NT2/D1 (cell line): ENCODE measurements at regions not wholly inside any gene's neighbourhood (a gene's known extent, or its start where the extent isn't known, plus 50 kb on each side); places are given as distances from the start of the nearest gene placed in this dataset.

Source experiments
- DNase-seq: peaks from one replicate; pipeline ENCODE4 v3.0.0-alpha.2; 2011; ENCODE audit warnings: low read depth, low spot score
- H3K27me3 ChIP-seq: 2 replicates; pipeline ENCODE4 v1.6.0; 2011; ENCODE audit warnings: mild to moderate bottlenecking; ENCODE audit not compliant: insufficient read length, insufficient read depth
- H3K36me3 ChIP-seq: 2 replicates; pipeline ENCODE4 v1.6.1; 2011; ENCODE audit warnings: mild to moderate bottlenecking, low read length, mixed read lengths; ENCODE audit not compliant: insufficient read depth, insufficient read length
- H3K4me1 ChIP-seq: 2 replicates; pipeline ENCODE4 v1.5.1; 2011; ENCODE audit not compliant: insufficient read depth, insufficient read length
- H3K4me3 ChIP-seq: 2 replicates; pipeline ENCODE4 v1.5.1; 2011; ENCODE audit warnings: low read depth; ENCODE audit not compliant: insufficient read length
- H3K9ac ChIP-seq: 2 replicates; pipeline ENCODE4 v1.6.0; 2011; ENCODE audit warnings: low read depth; ENCODE audit not compliant: insufficient read length
- H3K9me3 ChIP-seq: 2 replicates; pipeline ENCODE4 v1.5.1; 2011; ENCODE audit warnings: mild to moderate bottlenecking, low read length; ENCODE audit not compliant: insufficient read depth
- SUZ12 ChIP-seq: IDR thresholded peaks from 2 replicates; pipeline ENCODE4 v1.6.1; 2011; ENCODE audit not compliant: insufficient read length, insufficient read depth; ENCODE audit errors: extremely low read depth
- YY1 ChIP-seq: IDR thresholded peaks from 2 replicates; pipeline ENCODE4 v1.6.1; 2011; ENCODE audit not compliant: insufficient read length, insufficient read depth
- ZNF274 ChIP-seq: IDR thresholded peaks from 2 replicates; pipeline ENCODE4 v1.6.1; 2011; ENCODE audit warnings: mild to moderate bottlenecking, low read depth, low read length

DNA sequence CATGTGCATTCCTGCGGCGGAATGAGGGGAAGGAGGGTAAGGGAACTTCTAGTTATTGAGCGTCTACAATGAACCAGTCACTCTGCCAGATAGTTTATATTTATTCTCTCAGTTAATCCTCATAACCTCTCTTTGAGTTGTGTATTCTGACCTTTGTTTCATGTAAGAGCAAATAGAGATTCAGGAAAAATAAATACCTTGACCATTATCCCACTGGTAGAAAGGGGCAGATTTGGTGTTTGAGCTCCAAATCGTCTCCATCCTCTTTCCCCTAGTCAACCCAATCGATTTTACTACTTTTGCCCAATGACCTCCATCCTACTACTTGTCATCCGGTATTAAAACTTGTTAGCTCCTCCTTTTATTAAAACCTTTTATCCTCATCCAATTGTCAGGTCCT is 157.1 kb upstream of the SESN3 start:
- Histone ChIP-seq H3K27me3 (no peaks in the 10 kb centered on the region), H3K4me1 (no peaks in the 10 kb centered on the region), H3K9me3 (no peaks in the 10 kb centered on the region), H3K4me3 (no peak overlapping the region), H3K36me3 (no peaks in the 10 kb centered on the region), H3K9ac (no peak overlapping the region)
- TF ChIP-seq SUZ12 (no peak), ZNF274 (no peak), YY1 (no peak)
- no peak for DNase-seq

DNA sequence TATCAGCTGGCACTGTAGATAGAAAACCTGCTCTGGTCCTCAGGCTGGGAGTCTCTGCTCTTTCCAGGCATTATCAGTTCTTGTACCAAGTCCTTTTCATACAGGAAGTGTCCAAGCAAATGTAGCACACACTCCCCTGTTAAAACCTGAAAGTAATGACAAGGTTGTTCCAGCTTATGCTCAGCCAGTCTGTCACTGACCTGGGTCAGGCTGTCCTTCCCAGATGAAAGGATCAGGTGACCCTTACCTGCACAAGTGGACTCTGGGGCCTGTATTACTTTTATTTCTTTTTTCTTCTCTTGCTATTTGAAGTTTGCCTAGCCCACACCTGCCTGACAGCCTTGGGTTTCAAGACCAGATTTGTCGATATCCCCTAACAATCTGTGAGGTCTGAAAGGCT is 156.3 kb upstream of the SESN3 start:
- TF ChIP-seq ZNF274 (no peak), YY1 (no peak), SUZ12 (no peak)
- Histone ChIP-seq H3K9ac (no peak overlapping the region), H3K4me3 (no peak overlapping the region), H3K36me3 (no peaks in the 10 kb centered on the region), H3K27me3 (no peaks in the 10 kb centered on the region), H3K9me3 (no peaks in the 10 kb centered on the region), H3K4me1 (no peaks in the 10 kb centered on the region)
- no peak for DNase-seq

DNA sequence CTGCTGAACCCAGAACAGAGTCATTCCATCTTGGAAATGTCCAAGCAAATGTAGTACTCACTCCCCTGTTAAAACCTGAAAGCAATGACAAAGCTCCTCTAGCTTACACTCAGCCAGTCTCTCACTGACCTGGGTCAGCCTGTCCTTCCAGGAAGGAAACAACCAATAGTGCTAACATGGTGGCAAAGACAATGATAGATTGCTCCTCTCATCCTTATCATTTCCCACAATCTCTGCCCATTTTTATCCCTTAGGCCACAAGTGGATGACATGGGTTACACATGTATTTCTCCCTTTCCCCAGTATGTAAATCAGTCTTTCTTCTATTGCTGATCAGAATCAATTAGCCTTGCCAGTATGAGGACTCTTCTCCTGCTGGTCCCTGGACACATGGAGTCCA is 154.6 kb upstream of the SESN3 start:
- Histone ChIP-seq H3K27me3 (no peaks in the 10 kb centered on the region), H3K36me3 (no peaks in the 10 kb centered on the region), H3K4me3 (no peak overlapping the region), H3K9ac (no peak overlapping the region), H3K4me1 (no peaks in the 10 kb centered on the region), H3K9me3 (no peaks in the 10 kb centered on the region)
- no peak for DNase-seq
- TF ChIP-seq YY1, result no peak
- no peak for TF ChIP-seq ZNF274
- no peak for TF ChIP-seq SUZ12

DNA sequence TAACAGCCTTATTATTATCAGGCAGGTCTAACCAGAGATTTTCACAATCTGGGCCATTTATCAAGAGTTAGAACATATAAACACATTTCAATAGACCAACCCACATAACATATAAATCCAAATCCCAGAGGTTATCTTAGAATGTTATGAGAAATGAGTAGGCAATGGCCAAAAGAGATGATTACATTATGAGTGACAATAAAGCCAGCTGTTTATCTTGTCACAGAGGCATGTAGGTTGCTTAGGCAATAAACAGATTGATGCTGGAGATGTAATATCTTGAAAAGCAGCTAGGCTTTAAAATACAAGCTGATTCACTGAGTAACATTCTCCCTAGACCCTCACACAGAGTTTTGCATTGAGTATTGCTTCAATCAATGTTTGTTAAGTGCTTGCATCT is 148.5 kb upstream of the SESN3 start:
- Histone ChIP-seq H3K36me3 (no peaks in the 10 kb centered on the region), H3K4me1 (no peaks in the 10 kb centered on the region), H3K9ac (no peak overlapping the region), H3K27me3 (no peaks in the 10 kb centered on the region), H3K4me3 (no peak overlapping the region), H3K9me3 (peaks cover 6% of the 10 kb centered on the region; the same call in 1 of the 2 replicates)
- TF ChIP-seq YY1, result no peak
- TF ChIP-seq SUZ12, result no peak
- TF ChIP-seq ZNF274, result no peak
- DNase-seq, result no peak

DNA sequence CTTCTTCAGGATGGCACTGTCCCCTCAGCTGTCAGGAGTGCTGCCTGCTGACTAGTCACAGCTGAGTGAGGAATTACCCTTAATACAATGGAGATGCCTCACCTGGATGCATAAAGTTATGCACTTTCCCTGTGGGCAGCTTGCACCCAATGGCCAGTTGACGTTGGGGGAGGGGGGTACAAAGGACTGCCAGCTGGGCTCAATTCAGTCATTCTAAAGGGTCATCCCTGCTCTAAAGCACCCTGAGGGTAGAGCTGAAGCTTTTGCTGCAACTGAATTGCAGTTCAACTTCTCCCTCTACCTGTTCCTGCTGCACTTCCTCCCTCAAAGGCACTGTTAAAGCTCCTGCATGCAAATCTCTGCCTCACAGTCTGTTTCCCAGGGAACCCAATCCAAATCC is 147.8 kb upstream of the SESN3 start:
- TF ChIP-seq ZNF274 (no peak), SUZ12 (no peak), YY1 (no peak)
- no peak overlapping the region for H3K4me3 ChIP-seq
- H3K4me1 ChIP-seq, result no peaks in the 10 kb centered on the region
- no peaks in the 10 kb centered on the region for H3K36me3 ChIP-seq
- no peak overlapping the region for H3K9ac ChIP-seq
- DNase-seq, result no peak
- peaks cover 6% of the 10 kb centered on the region; the same call in 1 of the 2 replicates for H3K9me3 ChIP-seq
- H3K27me3 ChIP-seq, result no peaks in the 10 kb centered on the region

DNA sequence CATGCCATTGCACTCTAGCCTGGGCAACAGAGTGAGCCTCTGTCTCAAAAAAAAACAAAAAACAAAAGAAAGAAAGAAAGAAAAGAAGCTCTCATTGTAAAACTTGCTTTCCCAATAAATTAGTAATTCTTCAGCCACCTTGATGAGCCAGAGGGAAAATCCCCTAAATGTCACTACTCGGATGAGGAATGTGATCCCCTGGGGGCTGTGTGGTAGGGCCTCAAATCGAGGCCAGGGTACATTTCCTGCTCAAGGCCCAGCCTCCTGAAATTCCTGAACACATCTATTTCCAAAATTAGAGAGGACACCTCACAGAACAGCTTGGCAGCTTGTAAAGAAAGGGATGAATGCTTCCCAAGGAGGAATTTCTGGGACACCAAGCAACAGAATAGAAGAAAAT is 147.1 kb upstream of the SESN3 start:
- no peak overlapping the region for H3K4me3 ChIP-seq
- no peak for DNase-seq
- H3K4me1 ChIP-seq, result no peaks in the 10 kb centered on the region
- no peak overlapping the region for H3K9ac ChIP-seq
- no peaks in the 10 kb centered on the region for H3K36me3 ChIP-seq
- no peak for TF ChIP-seq ZNF274
- no peak for TF ChIP-seq SUZ12
- no peak for TF ChIP-seq YY1
- H3K27me3 ChIP-seq, result no peaks in the 10 kb centered on the region
- H3K9me3 ChIP-seq, result peaks cover 6% of the 10 kb centered on the region; the same call in 1 of the 2 replicates

DNA sequence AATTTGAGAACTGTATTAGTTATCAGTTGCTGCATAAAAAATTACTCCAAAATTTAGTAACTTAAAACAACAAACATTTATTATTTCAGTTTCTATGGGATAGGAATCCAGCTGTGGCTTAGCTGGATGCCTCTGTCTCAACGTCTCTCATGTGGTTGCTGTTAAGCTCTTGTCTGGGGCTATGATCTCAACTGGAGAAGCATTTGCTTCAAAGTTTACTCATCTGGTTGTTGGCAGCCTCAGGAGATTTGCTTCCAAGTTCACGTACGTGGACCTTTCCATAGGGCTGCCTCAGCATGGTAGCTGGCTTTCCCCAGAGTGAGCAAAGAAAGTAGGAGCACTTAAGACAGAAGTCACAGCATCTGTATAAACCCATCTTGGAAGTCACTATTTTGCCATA is 144.9 kb upstream of the SESN3 start:
- no peaks in the 10 kb centered on the region for H3K36me3 ChIP-seq
- DNase-seq, result no peak

DNA sequence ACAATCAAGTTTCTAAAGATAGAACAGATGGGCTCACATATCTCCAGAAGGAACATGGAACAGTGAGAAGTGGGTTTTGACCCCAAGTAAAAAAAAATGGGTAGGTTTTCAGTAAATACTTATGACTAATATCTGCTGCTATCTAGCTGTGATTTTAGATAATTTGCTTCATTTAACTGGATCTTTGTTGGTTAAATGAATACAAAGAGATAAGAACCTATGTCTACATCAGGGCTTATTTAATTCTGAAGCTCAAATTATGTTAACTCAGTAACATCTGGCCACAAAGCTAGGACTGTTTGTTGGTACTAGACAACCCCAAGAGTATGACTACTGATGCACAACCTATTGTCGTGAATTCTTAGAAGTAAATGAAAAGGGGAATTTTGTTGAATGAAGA is 144.4 kb upstream of the SESN3 start:
- Histone ChIP-seq H3K4me1 (no peaks in the 10 kb centered on the region), H3K9ac (no peak overlapping the region), H3K36me3 (no peaks in the 10 kb centered on the region), H3K27me3 (no peaks in the 10 kb centered on the region), H3K9me3 (peaks cover 6% of the 10 kb centered on the region; the same call in 1 of the 2 replicates), H3K4me3 (no peak overlapping the region)
- TF ChIP-seq ZNF274 (no peak), YY1 (no peak), SUZ12 (no peak)
- DNase-seq, result no peak

More for the DNA sequence above, 144.9 kb upstream of the SESN3 start:
- no peak for TF ChIP-seq SUZ12
- TF ChIP-seq YY1, result no peak
- TF ChIP-seq ZNF274, result no peak
- Histone ChIP-seq H3K9ac (no peak overlapping the region), H3K27me3 (no peaks in the 10 kb centered on the region), H3K4me1 (no peaks in the 10 kb centered on the region), H3K4me3 (no peak overlapping the region), H3K9me3 (peaks cover 6% of the 10 kb centered on the region; the same call in 1 of the 2 replicates)
